ENCODE measurements at regions not wholly inside any gene's neighbourhood (a gene's known extent, or its start where the extent isn't known, plus 50 kb on each side); places are given as distances from the start of the nearest gene placed in this dataset.
"Not testable (repeated sequence)": the region's sequence is repeated elsewhere in the genome, so short reads cannot be mapped to it uniquely, and the experiment has no call there.

DNA sequence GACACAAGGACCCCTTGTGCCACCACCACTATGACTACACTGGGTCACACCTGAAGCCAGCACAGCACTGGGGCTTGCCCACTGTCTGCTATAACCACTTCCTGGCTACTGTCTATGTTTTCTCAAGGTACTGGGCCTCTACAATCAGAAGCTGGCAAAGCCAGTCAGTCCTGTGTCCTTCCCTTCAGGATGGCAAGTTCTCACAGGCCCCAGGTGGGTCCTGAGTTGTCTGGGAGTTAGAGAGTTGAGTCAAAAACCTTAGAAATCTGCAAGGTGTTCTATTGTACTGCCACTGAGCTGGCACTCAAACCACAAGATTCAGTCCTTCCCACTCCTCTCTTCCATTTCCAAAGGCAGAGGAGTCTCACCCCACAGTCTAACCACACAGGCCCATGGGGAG is 705.5 kb downstream of the IPMK start:
- H3K36me3 ChIP-seq (ENCODE audit: control insufficient read depth, insufficient read depth, low read length), result no peaks in the 10 kb centered on the region
- H3K27ac ChIP-seq (ENCODE audit: low read length), result no peak overlapping the region
- Mint-ChIP-seq H3K9me3 (peaks cover 8 to 24% of the 10 kb centered on the region in 2 donors), H3K4me1 (no peaks in the 10 kb centered on the region), H3K27me3 (ENCODE audit: low read depth in 2 of 2) (no peaks in the 10 kb centered on the region), H3K27ac (no peak overlapping the region), H3K4me3 (no peak overlapping the region), H3K36me3 (no peaks in the 10 kb centered on the region)
- no peak for ATAC-seq
- TF ChIP-seq, protein P1, sequence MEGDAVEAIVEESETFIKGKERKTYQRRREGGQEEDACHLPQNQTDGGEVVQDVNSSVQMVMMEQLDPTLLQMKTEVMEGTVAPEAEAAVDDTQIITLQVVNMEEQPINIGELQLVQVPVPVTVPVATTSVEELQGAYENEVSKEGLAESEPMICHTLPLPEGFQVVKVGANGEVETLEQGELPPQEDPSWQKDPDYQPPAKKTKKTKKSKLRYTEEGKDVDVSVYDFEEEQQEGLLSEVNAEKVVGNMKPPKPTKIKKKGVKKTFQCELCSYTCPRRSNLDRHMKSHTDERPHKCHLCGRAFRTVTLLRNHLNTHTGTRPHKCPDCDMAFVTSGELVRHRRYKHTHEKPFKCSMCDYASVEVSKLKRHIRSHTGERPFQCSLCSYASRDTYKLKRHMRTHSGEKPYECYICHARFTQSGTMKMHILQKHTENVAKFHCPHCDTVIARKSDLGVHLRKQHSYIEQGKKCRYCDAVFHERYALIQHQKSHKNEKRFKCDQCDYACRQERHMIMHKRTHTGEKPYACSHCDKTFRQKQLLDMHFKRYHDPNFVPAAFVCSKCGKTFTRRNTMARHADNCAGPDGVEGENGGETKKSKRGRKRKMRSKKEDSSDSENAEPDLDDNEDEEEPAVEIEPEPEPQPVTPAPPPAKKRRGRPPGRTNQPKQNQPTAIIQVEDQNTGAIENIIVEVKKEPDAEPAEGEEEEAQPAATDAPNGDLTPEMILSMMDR (IDR thresholded peaks at IDR 0.05), result no peak
- H3K27me3 ChIP-seq (ENCODE audit: control insufficient read depth, insufficient read depth, low read length), result no peaks in the 10 kb centered on the region
- intact Hi-C loops (cut with micrococcal nuclease), result no loop called here
- H3K9me3 ChIP-seq (ENCODE audit: control insufficient read depth, insufficient read depth, low read length), result peaks cover 4% of the 10 kb centered on the region
- H3K4me1 ChIP-seq (ENCODE audit: control insufficient read depth, insufficient read depth, low read length), result no peaks in the 10 kb centered on the region
- H3K4me3 ChIP-seq (ENCODE audit: low read length), result no peak overlapping the region
- no peak for DNase-seq

GRCh38 chr10:57551774-57552173 is 715.9 kb downstream of the IPMK start:
- H3K27me3 Mint-ChIP-seq (ENCODE audit: low read depth in 2 of 2); H3K4me1 ChIP-seq (ENCODE audit: control insufficient read depth, insufficient read depth, low read length); H3K9me3 ChIP-seq (ENCODE audit: control insufficient read depth, insufficient read depth, low read length); H3K27me3 ChIP-seq (ENCODE audit: control insufficient read depth, insufficient read depth, low read length); ATAC-seq; H3K36me3 Mint-ChIP-seq; H3K4me3 ChIP-seq (ENCODE audit: low read length); intact Hi-C loops (cut with micrococcal nuclease); H3K36me3 ChIP-seq (ENCODE audit: control insufficient read depth, insufficient read depth, low read length); H3K4me1 Mint-ChIP-seq; DNase-seq; H3K4me3 Mint-ChIP-seq; H3K27ac ChIP-seq (ENCODE audit: low read length); H3K27ac Mint-ChIP-seq: not testable (repeated sequence)
- H3K9me3 Mint-ChIP-seq, result peaks cover 8 to 16% of the 10 kb centered on the region in 2 donors
- 85% methylated on average over 5 of the region's 5 CpGs for WGBS (ENCODE audit: insufficient coverage)

DNA sequence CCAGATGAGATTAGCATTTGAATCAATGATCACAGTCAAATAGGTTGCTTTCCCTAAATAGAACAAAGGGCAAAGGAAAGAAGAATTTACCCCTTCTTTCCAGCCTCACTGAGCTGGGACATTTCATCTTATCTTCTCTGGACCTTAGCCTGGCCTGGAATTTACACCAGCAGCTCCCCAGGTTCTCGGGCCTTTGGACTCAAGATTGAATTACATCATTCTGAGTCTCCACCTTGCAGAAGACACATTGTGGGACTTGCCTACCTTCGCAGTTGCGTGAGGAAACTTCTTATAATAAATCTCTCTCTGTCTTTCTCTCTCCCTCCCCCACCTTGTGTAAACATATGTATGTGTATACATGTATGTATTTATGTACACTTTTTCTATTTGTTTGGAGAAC is 732.4 kb downstream of the IPMK start:
- peaks cover 3 to 7% of the 10 kb centered on the region in 2 donors for H3K9me3 Mint-ChIP-seq

GRCh38 chr10:57513637-57514036 is 754.1 kb downstream of the IPMK start:
- peaks cover 8% of the 10 kb centered on the region for H3K36me3 Mint-ChIP-seq
- ATAC-seq, result no peak

More for the DNA sequence above, 732.4 kb downstream of the IPMK start:
- no peak overlapping the region for H3K4me3 Mint-ChIP-seq
- DNase-seq, result no peak
- TF ChIP-seq, protein P1 (IDR thresholded peaks at IDR 0.05), result no peak
- intact Hi-C loops (cut with micrococcal nuclease), result no loop called here
- H3K4me3 ChIP-seq (ENCODE audit: low read length), result no peak overlapping the region
- H3K4me1 ChIP-seq (ENCODE audit: control insufficient read depth, insufficient read depth, low read length), result no peaks in the 10 kb centered on the region
- WGBS (ENCODE audit: insufficient coverage), result 84% methylated on average over 1 of the region's 3 CpGs
- ATAC-seq, result no peak
- no peaks in the 10 kb centered on the region for H3K36me3 Mint-ChIP-seq
- H3K4me1 Mint-ChIP-seq, result no peaks in the 10 kb centered on the region
- no peaks in the 10 kb centered on the region for H3K36me3 ChIP-seq (ENCODE audit: control insufficient read depth, insufficient read depth, low read length)
- H3K27ac ChIP-seq (ENCODE audit: low read length), result no peak overlapping the region
- H3K9me3 ChIP-seq (ENCODE audit: control insufficient read depth, insufficient read depth, low read length), result no peaks in the 10 kb centered on the region
- H3K27ac Mint-ChIP-seq, result no peak overlapping the region
- H3K27me3 ChIP-seq (ENCODE audit: control insufficient read depth, insufficient read depth, low read length), result no peaks in the 10 kb centered on the region
- no peaks in the 10 kb centered on the region for H3K27me3 Mint-ChIP-seq (ENCODE audit: low read depth in 2 of 2)

More at GRCh38 chr10:57513637-57514036, 754.1 kb downstream of the IPMK start:
- DNase-seq, result no peak
- Histone ChIP-seq H3K27ac (ENCODE audit: low read length) (no peak overlapping the region), H3K4me1 (ENCODE audit: control insufficient read depth, insufficient read depth, low read length) (no peaks in the 10 kb centered on the region), H3K4me3 (ENCODE audit: low read length) (no peak overlapping the region), H3K27me3 (ENCODE audit: control insufficient read depth, insufficient read depth, low read length) (no peaks in the 10 kb centered on the region), H3K9me3 (ENCODE audit: control insufficient read depth, insufficient read depth, low read length) (no peaks in the 10 kb centered on the region), H3K36me3 (ENCODE audit: control insufficient read depth, insufficient read depth, low read length) (no peaks in the 10 kb centered on the region)
- 94% methylated on average over 8 of the region's 9 CpGs for WGBS (ENCODE audit: insufficient coverage)
- Mint-ChIP-seq H3K4me3 (no peak overlapping the region), H3K4me1 (no peaks in the 10 kb centered on the region), H3K27me3 (ENCODE audit: low read depth in 2 of 2) (no peaks in the 10 kb centered on the region), H3K9me3 (peaks cover 14 to 19% of the 10 kb centered on the region in 2 donors), H3K27ac (no peak overlapping the region)
- TF ChIP-seq, protein P1 (IDR thresholded peaks at IDR 0.05), result no peak
- intact Hi-C loops (cut with micrococcal nuclease), result no loop called here
